Kidney (tissue), 13 donors: ENCODE measurements at regions not wholly inside any gene's neighbourhood (a gene's known extent, or its start where the extent isn't known, plus 50 kb on each side); places are given as distances from the start of the nearest gene placed in this dataset.

ENCODE experiments used
- DNase-seq, 5 donors: peaks; one replicate each; pipeline ENCODE4 v3.0.0-alpha.2; 2013 to 2020
- FAIRE-seq: peaks from 2 replicates; lab custom pipeline; 2012; peaks lifted over from hg19 to GRCh38; lab: Jason Lieb, UNC
- H3K27ac ChIP-seq, 2 donors: one replicate each; pipeline ENCODE4 v1.7.0; 2013; ENCODE audit warnings: low read depth in 2 of 2, low read length in 2 of 2, inconsistent platforms in 1 of 2
- H3K27me3 ChIP-seq: one replicate; pipeline ENCODE4 v1.7.1; 2013; ENCODE audit warnings: low read length, inconsistent platforms; ENCODE audit not compliant: control insufficient read depth, insufficient read depth
- H3K36me3 ChIP-seq, 3 donors: one replicate each; pipeline versions ENCODE4 v1.7.0 to v1.7.1; 2013; ENCODE audit warnings: low read length in 3 of 3, control low read depth in 1 of 3, inconsistent platforms in 1 of 3; ENCODE audit not compliant: insufficient read depth in 3 of 3, control insufficient read depth in 2 of 3
- H3K4me1 ChIP-seq, 3 donors: one replicate each; pipeline versions ENCODE4 v1.7.0 to v1.7.1; 2013; ENCODE audit warnings: low read length in 3 of 3, inconsistent platforms in 1 of 3, low read depth in 1 of 3; ENCODE audit not compliant: control insufficient read depth in 2 of 3, insufficient read depth in 2 of 3
- H3K4me3 ChIP-seq, 3 donors: one replicate each; pipeline versions ENCODE4 v1.7.0 to v1.8.1; 2013; ENCODE audit warnings: low read length in 3 of 3, control low read depth in 1 of 3, inconsistent platforms in 1 of 3
- H3K9ac ChIP-seq, 3 donors: one replicate each; pipeline versions ENCODE4 v1.7.0 to v1.7.1; 2013; ENCODE audit warnings: low read length in 3 of 3, control low read depth in 1 of 3, inconsistent platforms in 1 of 3
- H3K9me3 ChIP-seq, 3 donors: one replicate each; pipeline versions ENCODE4 v1.7.0 to v1.7.1; 2013; ENCODE audit warnings: low read length in 3 of 3, control low read depth in 1 of 3, inconsistent platforms in 1 of 3; ENCODE audit not compliant: control insufficient read depth in 2 of 3, insufficient read depth in 1 of 3
- intact Hi-C: fragments of 100-400 bp; cut with DNase I; formaldehyde crosslinking; loops from one replicate; pipeline ENCODE4 v1.11.1; 2022
- TF ChIP-seq, protein P1 (sequence below): IDR thresholded peaks from 3 replicates; pipeline ENCODE4 v1.5.1; 2012; ENCODE audit warnings: mild to moderate bottlenecking, moderate library complexity, borderline replicate concordance; ENCODE audit not compliant: insufficient read depth; ENCODE audit errors: extremely low read depth
- donor health status: control.
- donor health status: control.
- donor health status: control.
- donor health status: control.
- donor health status: control.
- donor health status: DM: yes; HTN: yes; CAD: no.
- donor health status: Normal renal cell carcinoma (clear cell type).

DNA sequence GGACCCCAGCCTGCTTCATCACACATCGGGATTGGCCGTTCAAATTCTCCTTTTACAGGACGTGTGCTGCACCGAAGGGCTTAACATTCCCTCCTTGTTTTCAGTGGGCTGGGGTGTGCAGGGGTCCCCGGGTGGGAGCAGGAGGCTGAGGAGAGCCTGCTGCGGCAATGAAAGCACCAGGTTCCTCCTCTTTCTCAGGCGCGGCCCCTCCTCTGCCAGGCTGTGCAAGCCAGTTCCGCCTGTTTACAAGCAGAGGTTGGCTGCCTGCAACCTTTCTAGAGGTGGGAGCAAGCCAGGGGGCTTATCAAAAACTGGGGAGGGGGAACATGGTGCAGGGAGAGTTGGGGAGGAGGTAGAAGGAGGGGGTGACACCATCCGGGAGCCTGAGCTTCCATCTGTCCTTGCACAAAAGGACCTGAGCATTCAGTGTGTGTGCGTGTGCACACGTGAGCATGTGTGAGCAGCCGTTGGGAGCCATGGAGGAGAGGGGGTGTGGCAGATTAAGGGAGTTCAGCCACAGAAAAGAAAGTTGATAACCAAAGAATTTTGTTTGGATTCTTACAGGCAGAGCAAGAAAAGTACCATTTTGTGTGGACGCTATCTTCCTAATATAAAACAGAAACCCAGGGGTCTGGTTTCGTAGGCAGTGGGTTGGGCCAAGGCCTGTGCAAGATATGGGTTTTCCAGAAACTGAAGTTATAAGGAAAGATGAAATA, 108.8 kb upstream of the RFLNA start:
- H3K4me1 ChIP-seq: peaks cover 0 to 11% (median 4%) of the 10 kb centered on the region in 3 donors
- intact Hi-C loops: no loop called here
- H3K36me3 ChIP-seq: no peaks in the 10 kb centered on the region
- no peaks in the 10 kb centered on the region for H3K9me3 ChIP-seq
- FAIRE-seq (no peak), DNase-seq (peak in 4 of 5 donors; percentile 59 to 67 (median 62))
- no peak overlapping the region for H3K27ac ChIP-seq
- no peak overlapping the region for H3K4me3 ChIP-seq
- H3K27me3 ChIP-seq: no peaks in the 10 kb centered on the region
- no peak overlapping the region for H3K9ac ChIP-seq
- TF ChIP-seq, protein P1, sequence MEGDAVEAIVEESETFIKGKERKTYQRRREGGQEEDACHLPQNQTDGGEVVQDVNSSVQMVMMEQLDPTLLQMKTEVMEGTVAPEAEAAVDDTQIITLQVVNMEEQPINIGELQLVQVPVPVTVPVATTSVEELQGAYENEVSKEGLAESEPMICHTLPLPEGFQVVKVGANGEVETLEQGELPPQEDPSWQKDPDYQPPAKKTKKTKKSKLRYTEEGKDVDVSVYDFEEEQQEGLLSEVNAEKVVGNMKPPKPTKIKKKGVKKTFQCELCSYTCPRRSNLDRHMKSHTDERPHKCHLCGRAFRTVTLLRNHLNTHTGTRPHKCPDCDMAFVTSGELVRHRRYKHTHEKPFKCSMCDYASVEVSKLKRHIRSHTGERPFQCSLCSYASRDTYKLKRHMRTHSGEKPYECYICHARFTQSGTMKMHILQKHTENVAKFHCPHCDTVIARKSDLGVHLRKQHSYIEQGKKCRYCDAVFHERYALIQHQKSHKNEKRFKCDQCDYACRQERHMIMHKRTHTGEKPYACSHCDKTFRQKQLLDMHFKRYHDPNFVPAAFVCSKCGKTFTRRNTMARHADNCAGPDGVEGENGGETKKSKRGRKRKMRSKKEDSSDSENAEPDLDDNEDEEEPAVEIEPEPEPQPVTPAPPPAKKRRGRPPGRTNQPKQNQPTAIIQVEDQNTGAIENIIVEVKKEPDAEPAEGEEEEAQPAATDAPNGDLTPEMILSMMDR: no peak

DNA sequence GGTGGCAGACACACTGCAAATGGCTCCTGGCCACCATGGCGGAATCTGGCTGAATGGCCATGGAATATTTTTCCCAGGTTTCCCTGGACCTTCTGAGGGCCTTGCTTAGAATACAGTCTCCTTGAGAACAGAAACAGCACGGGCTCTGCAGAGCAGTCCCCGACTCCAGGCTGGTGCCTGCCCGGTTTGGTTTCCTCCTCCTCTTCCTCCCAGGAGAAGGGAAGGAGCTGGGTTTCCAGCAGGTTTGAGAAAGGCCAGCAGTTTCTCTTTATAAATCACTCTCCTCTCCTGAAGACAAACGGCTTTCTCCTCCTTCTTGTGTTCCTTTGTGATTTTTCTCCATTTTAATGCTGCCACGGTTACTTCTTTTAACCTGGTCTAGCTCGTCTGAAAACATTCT, 106.8 kb upstream of the RFLNA start:
- intact Hi-C loops: no loop called here
- H3K9me3 ChIP-seq: no peaks in the 10 kb centered on the region
- FAIRE-seq (no peak), DNase-seq (peak in 3 of 5 donors; percentile 42 to 55 (median 45))
- no peak overlapping the region for H3K4me3 ChIP-seq
- TF ChIP-seq, protein P1: no peak
- H3K9ac ChIP-seq: no peak overlapping the region
- H3K27ac ChIP-seq: peak overlapping the region in 1 of 2 donors; percentile 18
- no peaks in the 10 kb centered on the region for H3K27me3 ChIP-seq
- peaks cover 0 to 11% (median 4%) of the 10 kb centered on the region in 3 donors for H3K4me1 ChIP-seq
- no peaks in the 10 kb centered on the region for H3K36me3 ChIP-seq

DNA sequence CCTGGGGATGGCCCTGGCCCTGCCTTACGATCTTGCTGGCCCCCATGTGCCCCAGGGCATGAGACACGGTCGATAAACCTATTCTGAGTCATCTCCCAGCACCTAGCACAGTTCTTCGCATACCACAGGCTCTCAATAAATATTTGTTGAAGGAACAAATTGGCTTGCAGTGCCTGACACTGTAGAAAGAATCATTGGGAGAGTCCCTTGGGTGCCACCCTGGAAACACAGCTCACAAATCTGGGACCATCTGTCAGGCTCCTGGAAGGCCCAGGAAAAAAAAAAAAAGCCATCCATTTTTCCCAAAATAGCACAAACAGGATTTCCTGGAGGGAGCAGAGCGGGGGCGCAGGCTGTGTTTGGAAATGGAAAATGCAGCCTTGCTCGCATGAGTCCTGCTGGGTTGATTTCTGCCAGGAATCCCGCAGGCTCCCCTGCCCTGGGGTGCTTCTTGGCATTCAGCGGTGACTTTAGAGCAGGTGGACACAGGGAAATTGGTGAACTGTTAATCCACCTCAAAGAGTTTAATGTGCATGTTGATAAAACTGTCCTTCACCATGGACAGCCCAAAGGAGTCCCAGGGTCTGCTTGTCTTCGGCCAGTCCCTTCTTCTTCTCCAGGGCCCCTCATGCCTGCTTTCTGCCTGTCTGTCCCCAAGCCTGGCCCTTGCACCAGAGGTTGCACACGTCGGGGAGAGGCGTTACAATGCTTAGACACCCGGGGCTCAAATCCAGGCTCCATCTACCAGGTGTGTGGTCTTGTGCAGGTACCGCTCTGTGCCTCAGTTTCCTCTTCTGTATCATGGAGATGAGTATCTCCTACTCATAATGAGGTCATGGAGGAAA, 106.1 kb upstream of the RFLNA start:
- no peak overlapping the region for H3K4me3 ChIP-seq
- H3K9ac ChIP-seq: no peak overlapping the region
- TF ChIP-seq, protein P1: no peak
- peaks cover 0 to 11% (median 4%) of the 10 kb centered on the region in 3 donors for H3K4me1 ChIP-seq
- H3K36me3 ChIP-seq: no peaks in the 10 kb centered on the region
- H3K27ac ChIP-seq: peak overlapping the region in 1 of 2 donors; percentile 18
- H3K27me3 ChIP-seq: no peaks in the 10 kb centered on the region
- H3K9me3 ChIP-seq: no peaks in the 10 kb centered on the region
- intact Hi-C loops: no loop called here
- peak in 4 of 5 donors; percentile 68 to 82 (median 74) for DNase-seq
- FAIRE-seq: no peak
